Activated CD8-positive, alpha-beta memory T cell treated with anti-CD3 and anti-CD28 coated beads for 48 hours (primary cell): ENCODE measurements at regions not wholly inside any gene's neighbourhood (a gene's known extent, or its start where the extent isn't known, plus 50 kb on each side); places are given as distances from the start of the nearest gene placed in this dataset.

Experiments
- DNase-seq, 3 experiments: peaks; one replicate each; pipeline ENCODE4 v3.0.0-alpha.2; 2020; ENCODE audit warnings: low read depth in 2 of 3, low spot score in 2 of 3

GRCh38 chr12:58458102-58458501 lies 462.2 kb downstream of the LRIG3 start:
- no peak for DNase-seq

- DNase-seq = no peak
These were observed 461.1 kb downstream of the LRIG3 start for GRCh38 chr12:58459191-58459590.

GRCh38 chr12:58463051-58463450 lies 457.3 kb downstream of the LRIG3 start:
- no peak for DNase-seq

GRCh38 chr12:58465418-58465817 lies 454.9 kb downstream of the LRIG3 start:
- DNase-seq = no peak

GRCh38 chr12:58470266-58471010 lies 449.9 kb downstream of the LRIG3 start:
- DNase-seq = no peak

- DNase-seq = no peak
These were observed 440.9 kb downstream of the LRIG3 start for GRCh38 chr12:58479401-58479800.

- no peak for DNase-seq
These were observed 438.5 kb downstream of the LRIG3 start for GRCh38 chr12:58481811-58482210.

- DNase-seq = no peak
These were observed 433.0 kb downstream of the LRIG3 start for GRCh38 chr12:58487255-58487654.

GRCh38 chr12:58487678-58488161 lies 432.6 kb downstream of the LRIG3 start:
- DNase-seq = no peak

- no peak for DNase-seq
These were observed 430.9 kb downstream of the LRIG3 start for GRCh38 chr12:58489394-58489793.

- no peak for DNase-seq
These were observed 429.0 kb downstream of the LRIG3 start for GRCh38 chr12:58491306-58491705.

GRCh38 chr12:58496411-58497190 lies 423.7 kb downstream of the LRIG3 start:
- DNase-seq = no peak

GRCh38 chr12:58500399-58500798 lies 419.9 kb downstream of the LRIG3 start:
- DNase-seq = no peak

GRCh38 chr12:58502226-58502625 lies 418.1 kb downstream of the LRIG3 start:
- no peak for DNase-seq

GRCh38 chr12:58502841-58503240 lies 417.5 kb downstream of the LRIG3 start:
- DNase-seq = no peak

GRCh38 chr12:58503731-58504130 lies 416.6 kb downstream of the LRIG3 start:
- no peak for DNase-seq

GRCh38 chr12:58504143-58504938 lies 416.0 kb downstream of the LRIG3 start:
- DNase-seq = no peak

GRCh38 chr12:58509116-58509885 lies 411.0 kb downstream of the LRIG3 start:
- no peak for DNase-seq

GRCh38 chr12:58513301-58513834 lies 406.9 kb downstream of the LRIG3 start:
- DNase-seq = no peak

GRCh38 chr12:58513852-58514251 lies 406.5 kb downstream of the LRIG3 start:
- no peak for DNase-seq

GRCh38 chr12:58519839-58520238 lies 400.5 kb downstream of the LRIG3 start:
- no peak for DNase-seq
